A673 (cell line): ENCODE measurements at regions not wholly inside any gene's neighbourhood (a gene's known extent, or its start where the extent isn't known, plus 50 kb on each side); places are given as distances from the start of the nearest gene placed in this dataset.

ENCODE experiments used
- EZH2 ChIP-seq: fragments of 200-600 bp; sonication (generic); IDR thresholded peaks from 2 replicates; pipeline ENCODE4 v1.6.1; 2017; ENCODE audit warnings: borderline replicate concordance, low read depth, mild to moderate bottlenecking, mixed read lengths, antibody characterized with exemption, low read length; ENCODE audit not compliant: poor library complexity, severe bottlenecking
- TF ChIP-seq, protein P1 (sequence below): fragments of 300-800, 200-600 bp; sonication (generic); conservative IDR thresholded peaks from 2 replicates; pipeline ENCODE4 v1.5.1; 2017; ENCODE audit warnings: low read depth, mild to moderate bottlenecking, antibody characterized with exemption, low read length, moderate library complexity, mixed read lengths

DNA sequence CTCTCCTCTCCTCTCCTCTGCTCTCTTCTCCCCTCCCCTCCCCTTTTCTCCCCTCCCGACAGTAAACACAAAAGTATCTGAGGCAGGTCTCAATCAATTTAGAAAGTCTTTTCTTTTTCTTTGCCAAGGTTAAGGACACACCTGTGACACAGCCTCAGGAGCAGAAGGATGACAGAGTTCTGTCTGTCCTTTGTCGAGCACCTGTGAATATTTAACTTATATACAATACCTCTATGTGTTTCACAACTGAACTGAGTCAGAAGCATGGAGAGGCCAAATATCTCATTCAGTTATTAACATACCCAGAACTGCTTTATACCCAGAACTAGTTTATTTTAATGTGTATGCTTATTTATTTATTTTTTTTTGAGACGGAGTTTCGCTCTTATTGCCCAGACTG is 81.1 kb upstream of the ROBO1 start:
- no peak for TF ChIP-seq EZH2
- TF ChIP-seq, protein P1, sequence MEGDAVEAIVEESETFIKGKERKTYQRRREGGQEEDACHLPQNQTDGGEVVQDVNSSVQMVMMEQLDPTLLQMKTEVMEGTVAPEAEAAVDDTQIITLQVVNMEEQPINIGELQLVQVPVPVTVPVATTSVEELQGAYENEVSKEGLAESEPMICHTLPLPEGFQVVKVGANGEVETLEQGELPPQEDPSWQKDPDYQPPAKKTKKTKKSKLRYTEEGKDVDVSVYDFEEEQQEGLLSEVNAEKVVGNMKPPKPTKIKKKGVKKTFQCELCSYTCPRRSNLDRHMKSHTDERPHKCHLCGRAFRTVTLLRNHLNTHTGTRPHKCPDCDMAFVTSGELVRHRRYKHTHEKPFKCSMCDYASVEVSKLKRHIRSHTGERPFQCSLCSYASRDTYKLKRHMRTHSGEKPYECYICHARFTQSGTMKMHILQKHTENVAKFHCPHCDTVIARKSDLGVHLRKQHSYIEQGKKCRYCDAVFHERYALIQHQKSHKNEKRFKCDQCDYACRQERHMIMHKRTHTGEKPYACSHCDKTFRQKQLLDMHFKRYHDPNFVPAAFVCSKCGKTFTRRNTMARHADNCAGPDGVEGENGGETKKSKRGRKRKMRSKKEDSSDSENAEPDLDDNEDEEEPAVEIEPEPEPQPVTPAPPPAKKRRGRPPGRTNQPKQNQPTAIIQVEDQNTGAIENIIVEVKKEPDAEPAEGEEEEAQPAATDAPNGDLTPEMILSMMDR, result no peak
